GM12892 (cell line): ENCODE measurements at regions not wholly inside any gene's neighbourhood (a gene's known extent, or its start where the extent isn't known, plus 50 kb on each side); places are given as distances from the start of the nearest gene placed in this dataset.

Experiments used
- POLR2A ChIP-seq: IDR thresholded peaks from 2 replicates; pipeline ENCODE4 v1.6.1; 2011; ENCODE audit warnings: low read depth, low read length, control low read depth
- TAF1 ChIP-seq: IDR thresholded peaks from 2 replicates; pipeline ENCODE4 v1.6.1; 2011; ENCODE audit warnings: low read depth, mild to moderate bottlenecking, control low read depth, low read length, borderline replicate concordance

DNA sequence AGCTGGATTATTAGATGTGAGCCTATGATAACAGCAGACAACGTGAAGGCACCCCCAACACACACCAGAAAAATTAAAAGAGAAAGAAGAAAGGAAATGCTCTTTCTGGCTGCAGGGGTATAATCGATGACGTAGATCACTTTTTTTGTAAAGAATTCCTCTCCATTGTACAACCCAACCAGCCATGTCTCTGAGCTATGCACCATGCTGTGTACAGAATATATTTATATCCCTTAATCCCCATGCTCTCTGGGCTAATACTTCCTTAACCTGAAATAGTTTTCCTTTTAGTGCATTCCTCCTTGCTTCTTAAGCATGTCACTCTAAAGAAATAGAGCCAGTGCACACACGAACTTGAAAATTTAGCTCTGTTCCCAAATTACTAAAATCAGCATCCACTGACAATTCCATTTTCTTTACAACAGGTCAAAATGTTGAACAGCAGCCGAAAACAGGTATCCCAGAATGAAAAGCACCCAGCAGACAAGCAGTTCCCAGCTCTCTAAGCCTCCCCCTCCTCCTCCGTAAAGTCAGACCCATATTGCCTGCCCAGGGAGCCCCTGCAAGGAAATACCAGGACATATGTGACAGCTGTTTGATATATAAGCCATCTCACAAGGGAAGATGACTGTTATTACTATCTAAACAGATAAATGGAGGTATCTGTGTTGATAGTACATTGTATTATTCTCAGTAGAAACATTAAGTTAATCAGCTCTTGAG, 247.4 kb upstream of the RAB6C start:
- no peak for TF ChIP-seq TAF1
- TF ChIP-seq POLR2A: no peak
